Cerebellar nuclear complex (tissue), 1 donor: ENCODE measurements at regions not wholly inside any gene's neighbourhood (a gene's known extent, or its start where the extent isn't known, plus 50 kb on each side); places are given as distances from the start of the nearest gene placed in this dataset.
"Not testable (repeated sequence)": the region's sequence is repeated elsewhere in the genome, so short reads cannot be mapped to it uniquely, and the experiment has no call there.

Source experiments
- DNase-seq, 2 experiments: peaks; one replicate each; lab custom pipeline; 2025; lab: John Stamatoyannopoulos, UW

DNA sequence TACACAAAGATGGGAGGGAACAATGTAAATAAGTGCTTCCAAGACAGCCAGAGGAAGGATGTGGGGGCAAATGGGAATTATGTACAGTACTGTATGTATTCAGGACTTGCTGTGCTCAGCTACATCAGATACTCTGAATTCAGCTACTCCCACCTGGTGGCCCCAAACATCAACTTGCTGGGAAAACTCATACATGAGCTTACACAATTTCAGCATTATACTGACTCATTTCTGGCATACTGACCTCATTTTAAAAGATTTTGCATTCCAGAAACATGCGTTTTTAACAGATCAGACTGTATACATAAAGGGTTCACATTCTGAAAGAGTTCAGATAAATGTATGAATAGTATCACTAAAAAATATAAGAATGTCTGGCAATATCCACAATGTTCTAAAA lies 59.7 kb downstream of the GPX5 start:
- DNase-seq, result no peak

DNA sequence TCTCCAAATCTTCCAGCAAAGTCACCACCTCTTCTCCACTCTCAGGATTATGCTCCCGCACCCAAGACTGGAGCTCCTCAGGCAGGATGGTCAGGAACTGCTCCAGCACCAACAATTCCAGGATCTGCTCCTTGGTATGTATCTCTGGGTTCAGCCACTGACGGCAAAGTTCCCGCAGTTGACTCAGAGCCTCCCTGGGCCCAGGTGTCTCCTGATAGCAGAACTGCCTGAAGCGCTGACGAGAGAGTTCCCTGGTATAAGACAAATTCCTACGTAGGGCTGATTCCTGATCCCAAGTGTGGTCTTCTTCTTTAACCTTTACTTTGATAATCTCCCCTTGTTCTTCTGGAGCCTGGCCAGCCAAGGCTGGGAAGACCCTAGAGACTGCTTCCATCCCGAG lies 60.6 kb downstream of the GPX5 start:
- no peak for DNase-seq

DNA sequence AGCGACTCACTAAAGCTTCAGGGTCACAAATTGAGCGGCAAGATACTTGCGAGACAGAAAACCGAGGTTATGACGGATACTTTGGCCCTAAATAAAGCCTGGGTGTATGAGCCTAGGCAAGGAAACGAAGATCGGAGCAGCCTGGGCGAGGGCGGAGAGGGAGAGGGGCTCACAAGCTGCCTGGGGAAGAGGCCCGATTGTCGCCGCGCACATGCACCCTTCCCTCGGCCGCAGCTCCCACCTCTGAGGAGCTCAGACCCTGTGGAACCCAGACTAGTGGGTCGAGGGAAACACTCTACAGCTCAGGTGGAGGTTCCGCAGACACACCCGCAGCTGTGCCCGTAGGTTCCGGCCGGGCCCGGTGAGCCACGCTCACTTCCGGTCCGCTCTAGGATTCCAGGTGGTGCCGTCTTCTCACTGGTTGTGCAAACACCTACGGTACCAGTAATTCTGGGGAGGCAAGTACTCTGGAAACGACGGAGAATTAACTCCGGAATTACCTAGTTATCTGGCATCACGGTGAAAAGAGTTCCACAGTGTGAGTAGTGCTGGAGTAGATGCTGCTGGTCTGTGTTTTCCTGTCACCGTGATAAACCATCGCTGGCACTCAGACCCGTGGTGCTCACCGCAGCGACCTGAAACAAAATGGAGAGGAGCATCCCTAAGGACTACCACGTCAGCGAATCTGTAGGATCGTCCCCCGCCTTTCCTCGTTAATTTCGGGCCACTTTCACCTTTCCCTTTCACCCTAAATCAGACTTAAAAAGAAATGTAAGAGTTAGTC lies 61.5 kb downstream of the GPX5 start:
- peak; percentile 57 to 73 for DNase-seq

DNA sequence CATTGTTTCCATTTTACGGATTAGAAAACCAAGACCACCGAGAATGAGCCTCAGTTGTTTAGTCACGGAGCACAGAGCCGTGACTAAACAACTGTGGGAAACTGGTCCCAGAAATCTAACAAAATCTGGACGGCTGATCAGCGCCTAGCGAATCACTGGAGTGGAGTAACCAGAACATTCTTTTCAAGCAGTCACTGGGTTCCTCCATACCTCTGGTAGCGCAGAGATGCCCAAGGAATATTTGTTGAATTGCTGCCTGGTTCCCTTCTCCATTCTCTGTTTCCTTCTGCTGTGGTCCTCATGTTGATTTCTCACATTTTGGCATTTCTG lies 62.0 kb downstream of the GPX5 start:
- no peak for DNase-seq

DNA sequence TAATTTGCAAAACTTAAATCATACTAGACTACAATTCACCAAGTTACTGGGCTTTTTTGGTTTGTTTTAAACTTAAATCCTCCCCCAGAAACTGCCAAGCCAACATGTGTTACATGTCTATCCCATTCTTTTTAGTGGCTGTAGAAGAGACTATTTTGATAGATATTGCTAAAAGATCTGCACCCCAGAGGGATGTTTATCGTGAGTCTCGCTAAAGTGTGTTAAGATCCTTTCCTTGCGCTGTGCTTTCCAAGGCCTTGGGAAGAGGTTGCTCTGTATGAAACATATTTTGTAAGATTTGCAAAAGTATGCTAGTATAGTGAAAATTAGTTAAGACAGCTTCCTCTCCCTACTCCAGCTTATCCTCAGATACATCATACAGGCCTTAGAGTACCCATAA lies 63.0 kb downstream of the GPX5 start:
- DNase-seq, result no peak

DNA sequence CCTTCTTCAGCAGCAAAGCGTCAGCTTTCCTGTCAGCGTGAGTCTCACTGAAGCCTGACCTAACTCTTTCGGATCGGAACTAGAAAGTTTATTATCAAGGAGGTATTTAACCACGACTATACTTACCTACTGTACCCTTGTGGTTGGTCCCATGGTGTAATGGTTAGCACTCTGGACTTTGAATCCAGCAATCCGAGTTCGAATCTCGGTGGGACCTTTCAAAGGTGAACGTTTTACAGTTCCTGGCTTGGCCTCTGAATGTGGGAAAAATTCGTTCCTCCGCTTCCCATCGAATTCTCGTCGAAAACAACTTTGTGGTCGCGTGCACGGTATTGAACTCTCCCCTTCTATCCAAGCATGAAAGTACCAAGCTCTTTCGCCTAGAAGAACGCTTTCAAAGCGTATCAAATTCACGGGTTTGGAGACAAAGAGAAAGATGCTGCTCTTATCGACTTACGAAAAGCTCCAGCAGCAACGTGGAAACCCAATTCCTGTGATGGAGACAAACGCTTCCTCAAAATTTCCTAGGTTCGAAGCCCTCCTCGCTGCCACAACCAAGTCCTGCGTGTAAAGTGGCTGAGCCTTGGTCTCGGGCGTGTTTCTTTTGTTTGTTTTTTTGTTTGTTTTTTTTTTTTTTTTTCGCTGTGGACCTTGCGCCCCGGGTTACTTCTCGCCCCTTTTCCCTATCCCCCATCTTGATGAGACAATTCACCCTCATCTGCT lies 63.7 kb downstream of the GPX5 start:
- DNase-seq, result peak in 1 of 2 experiments; percentile 68

DNA sequence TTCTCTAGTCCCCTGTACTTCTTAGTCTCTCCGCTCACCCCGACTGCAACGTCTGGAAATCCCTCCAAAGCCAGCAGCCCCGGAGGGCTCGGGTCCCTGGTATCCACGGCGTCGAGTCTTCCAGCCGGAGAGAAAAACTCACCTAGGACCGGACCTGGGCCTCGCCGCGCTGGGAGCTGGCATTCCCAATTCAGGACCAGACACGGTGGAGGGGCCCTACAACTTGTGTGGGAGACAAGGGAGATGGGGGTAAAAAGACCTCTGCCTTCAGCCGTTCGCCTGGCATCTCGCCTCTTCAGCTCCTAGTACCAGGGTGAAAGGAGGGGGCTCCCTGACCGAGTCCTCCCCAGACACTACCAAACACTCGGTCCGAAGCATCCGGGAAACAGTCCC lies 64.3 kb downstream of the GPX5 start:
- DNase-seq, result no peak

DNA sequence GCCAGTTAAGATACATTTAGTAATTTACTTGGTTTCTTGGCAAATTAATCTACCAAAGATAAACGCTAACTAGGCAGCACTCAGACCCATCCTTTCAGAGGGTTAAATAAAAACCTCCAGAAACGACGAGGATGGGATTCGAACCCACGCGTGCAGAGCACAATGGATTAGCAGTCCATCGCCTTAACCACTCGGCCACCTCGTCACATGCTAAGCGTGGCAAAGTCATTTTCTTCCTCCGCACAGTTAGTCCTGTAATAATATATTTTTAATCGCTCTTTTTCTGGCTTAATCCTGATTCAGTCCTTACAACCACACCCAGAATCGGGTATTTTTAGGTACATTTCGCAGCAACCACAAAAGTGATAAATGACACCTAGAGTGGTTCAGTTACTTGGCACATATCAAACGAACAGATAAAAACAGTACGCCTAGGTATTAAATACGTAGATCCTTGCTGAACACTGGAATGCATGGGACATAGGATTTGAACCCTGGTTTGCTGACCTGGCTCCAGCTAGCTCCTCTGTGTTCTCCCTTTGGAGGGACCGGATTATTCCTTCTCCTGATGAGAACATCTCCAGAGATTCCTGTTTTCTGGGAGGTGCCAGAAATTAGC lies 71.6 kb downstream of the GPX5 start:
- peak in 1 of 2 experiments; percentile 54 for DNase-seq

DNA sequence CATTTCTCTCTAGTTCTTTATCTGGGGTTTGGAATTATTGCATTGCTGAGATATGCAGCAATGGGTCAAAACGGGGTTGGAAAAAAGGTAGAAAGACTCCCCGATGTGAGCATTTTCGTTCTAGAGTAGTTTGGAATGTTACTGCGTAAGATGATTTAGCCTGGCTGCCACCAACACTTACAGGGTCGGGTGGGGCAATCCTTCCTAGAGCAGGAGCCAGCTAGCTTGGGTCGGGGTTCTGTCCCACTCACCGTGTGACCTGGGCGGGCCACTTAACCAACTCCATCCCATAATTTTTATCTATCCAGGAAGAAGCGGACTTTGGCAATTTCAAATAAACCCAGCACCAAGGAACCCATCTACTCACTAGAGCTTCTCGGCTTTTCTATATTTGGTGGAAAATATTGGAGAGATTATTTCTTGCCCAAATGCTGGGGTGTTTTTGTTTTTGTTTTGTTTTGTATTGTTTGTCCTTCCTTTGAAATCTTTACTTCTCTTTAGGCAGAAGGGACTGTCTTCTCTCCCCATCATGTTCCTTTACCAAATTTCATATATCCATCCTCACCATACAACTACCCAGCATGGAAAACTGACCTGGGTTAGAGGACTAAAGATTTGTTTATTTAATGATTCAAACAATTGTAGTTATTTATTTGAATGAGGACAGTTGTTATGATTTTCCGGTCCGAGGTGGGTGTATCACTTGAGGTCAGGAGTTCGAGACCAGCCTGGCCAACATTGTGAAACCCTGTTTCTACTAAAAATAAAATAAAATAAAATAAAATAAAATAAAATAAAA lies 72.4 kb downstream of the GPX5 start:
- peak in 1 of 2 experiments; percentile 53 for DNase-seq

DNA sequence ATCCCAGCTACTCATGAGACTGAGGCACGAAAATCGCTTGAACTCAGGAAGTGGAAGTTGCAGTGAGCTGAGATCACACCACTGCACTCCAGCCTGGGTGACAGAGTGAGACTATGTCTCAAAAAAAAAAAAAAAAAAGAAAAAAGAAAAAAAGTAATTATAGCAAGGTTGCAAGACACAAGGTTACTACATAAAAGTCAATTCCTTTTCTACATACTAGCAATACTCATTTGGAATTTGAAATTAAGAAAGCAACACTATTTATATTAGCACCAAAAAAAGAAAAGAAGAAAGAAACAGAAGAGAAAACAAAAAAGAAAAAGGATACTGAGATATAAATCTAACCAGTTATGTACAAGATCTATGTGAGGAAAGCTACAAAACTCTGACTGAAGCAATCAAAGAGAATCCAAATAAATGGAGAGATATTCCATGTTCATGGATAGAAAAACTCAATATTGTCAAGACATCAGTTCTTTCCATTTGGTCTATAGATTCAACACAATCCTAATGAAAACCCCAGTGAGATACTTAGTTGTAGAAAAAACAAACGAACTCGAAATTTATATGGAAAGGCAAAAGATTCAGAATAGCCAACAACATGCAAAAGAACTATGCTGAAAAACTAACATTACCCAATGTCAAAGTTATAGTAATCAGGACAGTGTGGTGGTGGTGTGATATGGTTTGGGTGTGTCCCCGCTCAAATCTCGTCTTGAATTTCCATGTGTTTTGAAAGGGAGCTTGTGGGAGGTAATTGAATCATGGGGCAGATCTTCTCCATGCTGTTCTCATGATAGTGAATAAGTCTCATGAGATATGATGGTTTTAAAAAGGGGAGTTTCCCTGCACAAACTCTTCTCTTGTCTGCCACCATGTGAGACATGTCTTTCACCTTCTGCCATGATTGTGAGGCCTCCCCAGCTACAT lies 73.3 kb downstream of the GPX5 start:
- DNase-seq, result no peak

DNA sequence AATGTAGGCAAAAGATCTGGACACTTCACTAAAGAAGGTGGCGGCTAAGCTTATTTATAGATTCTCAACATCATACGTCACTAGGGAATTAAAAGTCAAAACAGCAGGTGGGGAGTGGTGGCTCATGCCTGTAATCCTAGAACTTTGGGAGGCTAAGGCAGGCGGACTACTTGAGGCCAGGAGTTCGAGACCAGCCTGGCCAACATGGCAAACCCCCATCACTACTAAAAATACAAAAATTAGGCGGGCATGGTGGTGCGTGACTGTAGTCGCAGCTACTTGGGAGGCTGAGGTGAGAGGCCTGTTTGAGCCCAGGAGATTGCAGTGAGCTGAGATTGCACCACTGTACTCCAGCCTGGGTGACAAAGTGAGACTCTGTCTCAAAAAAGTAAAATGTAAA lies 74.6 kb downstream of the GPX5 start:
- no peak for DNase-seq

DNA sequence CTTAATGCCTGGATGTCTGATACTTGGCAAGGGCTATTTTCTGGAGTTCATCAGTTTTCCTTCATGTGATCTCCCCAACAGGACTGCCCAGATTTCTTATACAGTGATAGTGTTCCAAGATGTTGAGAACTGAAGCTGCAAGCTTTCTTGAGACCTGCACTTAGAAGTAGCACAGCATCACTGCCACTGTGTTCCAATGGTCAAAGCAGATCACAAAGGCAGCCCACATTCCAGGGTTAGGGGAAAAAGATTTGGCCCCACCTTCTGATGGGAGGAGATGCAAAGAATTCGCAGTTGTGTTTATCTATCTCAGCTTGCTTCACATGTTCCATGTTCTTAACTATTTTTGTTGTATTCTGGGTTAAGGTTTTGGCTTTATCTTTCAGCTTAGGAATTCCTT lies 78.2 kb downstream of the GPX5 start:
- DNase-seq, result no peak

DNA sequence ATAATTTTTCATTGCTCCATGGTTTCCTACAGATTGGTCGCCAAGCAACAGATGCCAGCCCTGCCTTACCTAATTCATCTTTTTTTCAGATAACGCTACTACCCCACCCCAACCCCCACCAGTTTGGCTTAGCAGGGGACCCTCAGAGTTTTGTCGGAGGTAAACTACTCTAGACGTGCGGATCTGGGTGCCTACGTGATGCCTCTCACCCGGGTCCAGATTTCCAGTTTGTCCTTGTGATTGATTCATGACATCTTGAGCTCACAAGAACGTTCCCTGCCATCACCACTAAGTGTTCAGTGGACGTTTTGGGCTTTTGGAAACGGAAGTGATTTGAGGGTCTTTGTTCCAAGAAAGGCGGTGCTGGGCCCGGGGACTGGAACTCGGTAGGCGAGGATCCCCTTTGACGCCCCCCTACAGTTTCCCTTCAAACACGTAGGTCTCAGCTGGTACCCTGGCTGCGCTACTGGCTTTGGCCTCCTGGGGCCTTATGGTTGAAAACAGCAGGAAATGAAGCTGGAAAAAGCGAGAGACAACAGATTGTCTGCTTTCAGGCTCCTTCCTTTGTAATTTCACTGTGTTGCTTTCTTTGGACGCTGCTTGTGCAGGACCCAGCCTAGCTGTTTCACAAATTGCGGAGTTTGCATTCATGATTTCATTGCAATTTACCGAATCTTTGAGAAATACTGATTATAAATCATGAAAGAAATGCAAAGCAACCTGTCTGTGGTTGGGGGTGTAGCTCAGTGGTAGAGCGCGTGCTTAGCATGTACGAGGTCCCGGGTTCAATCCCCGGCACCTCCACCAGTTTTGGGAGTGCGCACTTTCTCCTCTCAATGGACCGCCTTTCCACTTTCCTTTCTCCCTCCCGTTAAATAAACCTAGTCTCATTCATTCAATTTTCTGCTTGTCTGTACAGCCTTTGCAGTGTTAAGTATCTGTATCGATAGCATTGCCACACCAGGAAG lies 81.0 kb downstream of the GPX5 start:
- DNase-seq, result no peak

DNA sequence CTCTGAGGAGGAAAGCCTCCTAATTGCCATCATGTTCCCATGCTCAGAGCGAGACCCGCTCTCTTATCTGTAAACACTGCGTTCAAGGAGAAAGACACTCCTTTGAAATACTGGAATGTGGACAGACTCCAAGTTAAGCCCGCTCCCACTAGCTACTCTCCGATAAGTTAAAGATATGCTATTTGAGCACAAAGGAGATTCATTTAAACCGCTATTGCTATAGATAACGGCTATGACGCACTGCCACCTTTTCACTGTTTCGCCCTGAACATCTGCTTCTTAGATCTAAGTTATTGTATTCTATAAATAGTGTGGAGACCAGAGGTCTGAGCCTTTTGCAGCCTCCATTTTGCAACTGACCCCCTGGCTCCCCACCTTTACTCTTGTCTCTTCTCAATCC lies 82.3 kb downstream of the GPX5 start:
- DNase-seq, result no peak

DNA sequence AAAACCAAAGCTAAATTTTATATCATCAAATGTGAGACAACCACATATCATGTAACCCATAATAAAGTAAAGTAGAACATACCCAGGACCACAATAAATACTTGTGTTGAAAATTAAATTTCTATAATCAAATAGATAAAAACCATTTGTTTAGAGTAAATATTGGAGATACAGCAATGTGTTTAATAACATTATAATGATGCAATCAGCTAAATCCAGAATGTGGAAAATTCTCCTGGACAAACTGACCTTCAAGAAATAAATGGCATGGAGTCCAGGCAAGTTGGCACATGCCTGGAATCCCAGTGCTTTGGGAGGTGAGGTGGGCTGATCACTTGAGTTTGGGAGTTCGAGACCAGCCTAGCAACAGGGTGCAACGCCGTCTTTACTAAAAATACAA lies 84.0 kb downstream of the GPX5 start:
- no peak for DNase-seq

DNA sequence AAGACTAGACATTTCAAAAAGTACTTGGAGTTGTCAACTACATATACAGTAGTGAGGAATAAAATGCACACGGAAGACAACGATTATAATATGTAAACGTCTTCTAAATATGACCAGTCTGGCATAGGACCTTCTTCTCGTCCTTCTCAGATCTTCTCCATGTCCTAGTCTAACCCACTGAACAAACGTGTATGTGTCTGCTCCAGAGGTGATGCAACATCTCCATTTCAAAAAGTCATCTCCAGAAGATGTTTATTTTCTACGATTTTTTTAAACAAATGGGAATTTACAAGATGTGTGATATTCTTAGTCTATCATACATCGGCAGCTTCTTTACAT lies 89.9 kb downstream of the GPX5 start:
- no peak for DNase-seq

DNA sequence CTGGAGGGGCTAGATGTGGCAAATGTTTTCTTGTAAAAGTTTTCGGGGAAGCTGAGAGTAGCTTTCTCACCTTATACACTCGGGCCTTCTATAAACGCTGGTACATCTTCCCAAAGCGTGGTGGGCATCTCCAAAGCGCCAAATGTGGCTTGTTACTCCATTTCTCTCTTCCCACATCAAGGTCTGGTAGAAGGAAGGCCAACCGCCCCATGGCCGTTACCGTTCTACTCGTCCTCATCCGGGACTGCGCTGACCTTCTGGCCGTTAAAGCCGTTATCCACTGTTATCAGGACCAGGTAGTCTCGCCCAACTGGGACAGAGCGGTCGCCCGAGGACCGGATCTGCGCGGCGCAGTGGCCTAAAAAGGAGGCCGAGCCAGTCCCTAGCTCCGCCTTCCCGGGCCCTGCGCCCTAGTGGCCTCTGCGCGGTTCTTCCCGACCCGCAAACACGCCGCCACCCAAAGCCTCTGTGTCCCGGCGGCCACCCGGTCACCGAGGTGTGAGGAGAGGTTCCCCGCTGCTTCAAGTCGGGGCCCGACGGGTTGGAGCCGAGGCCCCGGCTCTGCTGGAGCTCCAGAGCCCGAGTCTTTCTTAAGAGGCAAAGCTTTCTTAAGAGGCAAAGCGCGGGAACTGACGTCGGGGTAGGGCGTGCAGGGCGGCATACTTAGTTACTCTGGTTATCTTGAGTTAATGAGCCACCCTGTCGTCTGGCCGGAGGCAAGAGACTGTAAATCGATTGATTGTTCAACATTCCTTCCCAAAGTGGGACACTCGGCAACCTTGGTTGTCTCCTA lies 90.5 kb downstream of the GPX5 start:
- no peak for DNase-seq

DNA sequence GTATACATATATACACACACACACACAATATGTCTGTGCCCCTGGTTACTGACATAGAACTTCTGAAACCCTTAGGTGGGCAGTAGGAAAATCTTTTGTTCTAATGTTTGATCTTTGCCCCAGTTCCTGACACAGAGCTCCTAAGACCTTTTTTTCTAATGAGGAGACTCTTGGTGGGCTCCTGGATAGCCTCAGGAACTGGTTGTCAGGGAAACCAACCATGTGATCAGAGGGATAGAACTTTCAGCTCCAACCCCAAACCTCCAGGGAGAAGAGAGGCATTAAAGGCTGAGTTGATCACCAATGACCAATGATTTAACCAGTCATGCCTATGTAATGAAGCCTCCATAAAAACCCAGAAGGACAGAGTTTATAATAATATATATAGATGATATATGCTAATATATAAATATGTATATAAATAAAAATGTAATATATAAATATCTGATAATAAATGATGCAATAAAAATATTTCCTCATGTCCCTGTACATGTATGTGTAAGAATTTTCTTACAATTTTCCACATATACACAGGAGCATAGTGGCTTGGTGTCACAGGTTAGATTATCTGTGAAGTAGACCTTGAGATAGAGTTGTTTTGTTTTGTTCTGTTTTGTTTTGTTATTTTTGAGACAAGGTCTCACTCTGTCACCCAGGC lies 93.3 kb downstream of the GPX5 start:
- DNase-seq, result no peak

DNA sequence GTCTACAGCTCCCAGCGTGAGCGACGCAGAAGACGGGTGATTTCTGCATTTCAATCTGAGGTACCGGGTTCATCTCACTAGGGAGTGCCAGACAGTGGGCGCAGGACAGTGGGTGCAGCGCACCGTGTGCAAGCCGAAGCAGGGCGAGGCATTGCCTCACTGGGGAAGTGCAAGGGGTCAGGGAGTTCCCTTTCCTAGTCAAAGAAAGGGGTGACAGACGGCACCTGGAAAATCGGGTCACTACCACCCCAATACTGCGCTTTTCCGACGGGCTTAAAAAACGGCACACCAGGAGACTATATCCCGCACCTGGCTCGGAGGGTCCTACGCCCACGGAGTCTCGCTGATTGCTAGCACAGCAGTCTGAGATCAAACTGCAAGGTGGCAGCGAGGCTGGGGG lies 95.6 kb downstream of the GPX5 start:
- DNase-seq, result not testable (repeated sequence)
